ENCODE measurements at regions not wholly inside any gene's neighbourhood (a gene's known extent, or its start where the extent isn't known, plus 50 kb on each side); places are given as distances from the start of the nearest gene placed in this dataset.
"Not testable (repeated sequence)": the region's sequence is repeated elsewhere in the genome, so short reads cannot be mapped to it uniquely, and the experiment has no call there.

DNA sequence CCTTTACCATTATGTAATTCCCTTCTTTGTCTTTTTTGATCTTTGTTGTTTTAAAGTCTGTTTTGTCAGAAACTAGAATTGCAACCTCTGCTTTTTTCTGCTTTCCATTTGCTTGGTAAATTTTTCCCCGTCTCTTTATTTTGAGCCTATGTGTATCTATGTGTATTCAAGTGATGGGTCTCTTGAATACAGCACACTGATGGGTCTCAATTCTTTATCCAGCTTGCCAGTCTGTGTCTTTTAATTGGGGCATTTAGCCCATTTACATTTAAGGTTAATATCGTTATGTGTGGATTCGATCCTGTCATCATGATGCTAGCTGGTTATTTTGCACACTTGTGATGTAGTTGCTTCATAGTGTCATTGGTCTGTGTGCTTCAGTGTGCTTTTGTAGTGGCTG, 240.9 kb downstream of the CDH26 start:
- TF ChIP-seq CTCF (conservative IDR thresholded peaks at IDR 0.05; ENCODE audit: low read depth, low read length); RFX5 (IDR thresholded peaks at IDR 0.05; ENCODE audit: low read depth, low read length): not testable (repeated sequence)
